ENCODE measurements at regions not wholly inside any gene's neighbourhood (a gene's known extent, or its start where the extent isn't known, plus 50 kb on each side); places are given as distances from the start of the nearest gene placed in this dataset.

GRCh38 chr6:144397141-144397540 lies 112.0 kb downstream of the UTRN start:
- TF ChIP-seq REST (IDR thresholded peaks at IDR 0.05; ENCODE audit: insufficient read depth in 1 of 2, low read depth in 2 of 2, low read length in 1 of 2) (no peak), CTCF (IDR thresholded peaks at IDR 0.05) (no peak)
